Fibroblast of lung (primary cell): ENCODE measurements at regions not wholly inside any gene's neighbourhood (a gene's known extent, or its start where the extent isn't known, plus 50 kb on each side); places are given as distances from the start of the nearest gene placed in this dataset.

ENCODE experiments used
- CTCF ChIP-seq, 2 donors: IDR thresholded peaks in 1 of 2; conservative IDR thresholded peaks in 1 of 2; 1 replicate in 1 of 2; 2 replicates in 1 of 2; pipeline ENCODE4 v1.5.1; 2011 to 2012; ENCODE audit warnings: low read length in 2 of 2, control low read depth in 1 of 2, inconsistent platforms in 1 of 2, low read depth in 1 of 2, mild to moderate bottlenecking in 1 of 2
- EZH2 ChIP-seq: IDR thresholded peaks from 2 replicates; pipeline ENCODE4 v1.5.1; 2012; ENCODE audit warnings: low read length, control low read depth, mild to moderate bottlenecking; ENCODE audit errors: missing control alignments

- no peak for TF ChIP-seq EZH2
- TF ChIP-seq CTCF (conservative IDR thresholded peaks at IDR 0.05 in 1 of 2, IDR thresholded peaks at IDR 0.05 in 1 of 2; ENCODE audit: low read depth in 1 of 2, low read length in 2 of 2) = no peak
Observed at GRCh38 chr21:31566611-31567010, 92.9 kb upstream of the SOD1 start.
